ENCODE measurements at regions not wholly inside any gene's neighbourhood (a gene's known extent, or its start where the extent isn't known, plus 50 kb on each side); places are given as distances from the start of the nearest gene placed in this dataset.

DNA sequence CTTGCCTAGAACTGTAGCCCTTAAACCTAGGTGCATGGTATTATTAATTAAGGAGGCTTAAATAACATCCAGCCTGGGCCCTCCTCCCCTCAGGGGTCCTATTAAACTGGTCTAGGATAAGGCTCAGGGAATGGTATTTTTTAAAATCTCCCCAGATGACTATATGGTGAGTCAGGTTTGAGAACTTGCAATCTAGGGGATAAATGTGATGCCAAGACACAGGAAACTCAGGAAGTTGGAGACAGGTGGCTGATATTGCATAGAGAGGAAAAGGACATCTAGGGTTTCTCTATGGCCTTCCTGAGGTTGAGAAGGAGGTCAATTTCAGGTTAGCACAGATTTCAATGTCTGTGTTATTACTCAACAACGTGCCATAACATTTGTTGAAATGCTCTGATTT, 581.0 kb downstream of the TLE1 start:
- H3K4me3 ChIP-seq (ENCODE audit: low read length): no peak overlapping the region
- H3K4me1 ChIP-seq (ENCODE audit: insufficient read depth, low read length): no peaks in the 10 kb centered on the region
- Mint-ChIP-seq H3K27me3 (no peaks in the 10 kb centered on the region), H3K27ac (no peak overlapping the region), H3K4me1 (no peaks in the 10 kb centered on the region), H3K9me3 (peaks cover 0 to 21% (median 3%) of the 10 kb centered on the region in 5 donors), H3K4me3 (no peak overlapping the region), H3K36me3 (no peaks in the 10 kb centered on the region)
- POLR2A ChIA-PET: no interaction called here
- H3K27me3 ChIP-seq (ENCODE audit: insufficient read depth, low read length, poor library complexity, severe bottlenecking): no peaks in the 10 kb centered on the region
- DNase-seq: no peak
- H3K9me3 ChIP-seq (ENCODE audit: low read length): no peaks in the 10 kb centered on the region
- CTCF ChIA-PET: no interaction called here
- no peak overlapping the region for H3K27ac ChIP-seq (ENCODE audit: low read depth, low read length)
- H3K36me3 ChIP-seq (ENCODE audit: insufficient read depth, low read length): no peaks in the 10 kb centered on the region

DNA sequence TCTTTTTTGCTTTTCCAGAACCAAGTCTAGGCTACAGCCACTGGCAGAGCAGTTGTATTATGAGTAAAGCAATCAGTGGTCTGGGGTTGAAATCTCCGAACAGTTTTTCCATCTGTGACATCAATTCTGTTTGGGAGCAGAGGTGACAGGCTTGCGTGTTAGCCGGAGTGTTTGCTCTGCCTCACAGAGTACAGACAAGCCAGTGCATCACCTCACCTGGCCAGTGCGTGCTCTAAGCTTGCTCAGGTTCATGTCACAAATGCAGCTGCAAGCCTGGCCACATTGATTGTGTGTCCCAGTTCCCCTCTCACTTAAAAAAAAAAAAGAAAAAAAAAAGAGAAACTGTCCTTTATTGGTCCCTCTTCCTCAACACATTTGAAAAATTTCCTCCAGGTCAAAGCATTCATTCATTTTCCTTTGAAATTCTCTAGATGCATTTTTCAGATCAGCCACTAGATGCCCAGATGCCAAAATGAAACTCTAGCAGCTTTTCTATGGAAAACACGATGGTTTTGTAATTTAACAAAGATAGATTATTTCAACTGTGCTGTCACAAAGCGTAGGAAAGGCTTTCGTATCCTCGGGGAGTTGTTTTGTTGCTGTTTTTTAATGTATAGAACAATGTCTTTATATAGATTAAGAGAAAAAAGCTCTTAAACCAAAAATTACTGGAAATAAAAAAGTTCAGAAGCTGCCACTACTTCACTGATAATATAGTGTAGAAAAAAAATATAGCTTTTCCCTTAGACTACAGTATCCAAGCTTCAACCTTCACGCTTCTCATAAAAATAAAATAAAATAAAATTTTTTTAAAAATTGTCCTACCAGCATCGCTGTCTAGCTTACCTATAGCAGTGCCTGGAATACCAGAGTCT, 585.5 kb downstream of the TLE1 start:
- H3K36me3 Mint-ChIP-seq: no peaks in the 10 kb centered on the region
- H3K27ac Mint-ChIP-seq: no peak overlapping the region
- ChIA-PET POLR2A (no interaction called here), CTCF (no interaction called here)
- H3K27me3 Mint-ChIP-seq: no peaks in the 10 kb centered on the region
- H3K9me3 ChIP-seq (ENCODE audit: low read length): no peaks in the 10 kb centered on the region
- no peaks in the 10 kb centered on the region for H3K4me1 ChIP-seq (ENCODE audit: insufficient read depth, low read length)
- no peaks in the 10 kb centered on the region for H3K27me3 ChIP-seq (ENCODE audit: insufficient read depth, low read length, poor library complexity, severe bottlenecking)
- no peak overlapping the region for H3K27ac ChIP-seq (ENCODE audit: low read depth, low read length)
- peaks cover 2 to 32% (median 3%) of the 10 kb centered on the region in 5 donors for H3K9me3 Mint-ChIP-seq
- no peaks in the 10 kb centered on the region for H3K4me1 Mint-ChIP-seq
- no peaks in the 10 kb centered on the region for H3K36me3 ChIP-seq (ENCODE audit: insufficient read depth, low read length)
- H3K4me3 ChIP-seq (ENCODE audit: low read length): no peak overlapping the region
- H3K4me3 Mint-ChIP-seq: no peak overlapping the region
- DNase-seq: no peak

- Histone ChIP-seq H3K27me3 (ENCODE audit: insufficient read depth, low read length, poor library complexity, severe bottlenecking) (no peaks in the 10 kb centered on the region), H3K27ac (ENCODE audit: low read depth, low read length) (no peak overlapping the region), H3K9me3 (ENCODE audit: low read length) (no peaks in the 10 kb centered on the region), H3K36me3 (ENCODE audit: insufficient read depth, low read length) (no peaks in the 10 kb centered on the region), H3K4me3 (ENCODE audit: low read length) (no peak overlapping the region), H3K4me1 (ENCODE audit: insufficient read depth, low read length) (no peaks in the 10 kb centered on the region)
- H3K27ac Mint-ChIP-seq: no peak overlapping the region
- DNase-seq: no peak
- CTCF ChIA-PET: no interaction called here
- peaks cover 0 to 42% (median 6%) of the 10 kb centered on the region in 5 donors for H3K9me3 Mint-ChIP-seq
- no peak overlapping the region for H3K4me3 Mint-ChIP-seq
- POLR2A ChIA-PET: no interaction called here
- H3K27me3 Mint-ChIP-seq: peaks cover 0 to 1% of the 10 kb centered on the region in 2 donors
- H3K4me1 Mint-ChIP-seq: no peaks in the 10 kb centered on the region
- no peaks in the 10 kb centered on the region for H3K36me3 Mint-ChIP-seq
Measured at GRCh38 chr9:81097131-81097847, 592.1 kb downstream of the TLE1 start.

DNA sequence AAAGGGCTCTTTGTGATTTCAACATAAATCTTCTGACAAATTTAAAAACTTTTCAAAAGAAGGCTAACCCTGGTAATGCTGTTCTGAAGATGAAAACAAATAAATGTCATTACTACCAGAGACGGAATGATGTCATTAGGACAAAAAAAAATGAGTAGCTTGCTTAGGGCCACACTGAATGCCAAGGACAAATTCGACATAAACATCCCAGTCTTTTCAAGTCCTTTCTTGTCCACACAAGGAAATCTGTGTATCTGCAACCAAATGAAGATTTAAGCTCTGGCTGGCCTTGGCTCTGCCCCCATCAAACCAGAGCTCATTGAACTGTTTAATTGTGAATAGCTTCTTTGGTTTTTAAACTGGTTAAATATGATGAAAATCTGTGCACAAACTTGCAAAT, 592.7 kb downstream of the TLE1 start:
- H3K9me3 Mint-ChIP-seq: peaks cover 0 to 46% (median 6%) of the 10 kb centered on the region in 5 donors
- H3K27me3 Mint-ChIP-seq: peaks cover 0 to 1% of the 10 kb centered on the region in 2 donors
- no peak overlapping the region for H3K4me3 Mint-ChIP-seq
- no peak overlapping the region for H3K27ac Mint-ChIP-seq
- Histone ChIP-seq H3K4me3 (ENCODE audit: low read length) (no peak overlapping the region), H3K4me1 (ENCODE audit: insufficient read depth, low read length) (no peaks in the 10 kb centered on the region), H3K27ac (ENCODE audit: low read depth, low read length) (no peak overlapping the region), H3K36me3 (ENCODE audit: insufficient read depth, low read length) (no peaks in the 10 kb centered on the region), H3K9me3 (ENCODE audit: low read length) (no peaks in the 10 kb centered on the region), H3K27me3 (ENCODE audit: insufficient read depth, low read length, poor library complexity, severe bottlenecking) (no peaks in the 10 kb centered on the region)
- CTCF ChIA-PET: no interaction called here
- H3K4me1 Mint-ChIP-seq: no peaks in the 10 kb centered on the region
- POLR2A ChIA-PET: no interaction called here
- DNase-seq: no peak
- no peaks in the 10 kb centered on the region for H3K36me3 Mint-ChIP-seq

DNA sequence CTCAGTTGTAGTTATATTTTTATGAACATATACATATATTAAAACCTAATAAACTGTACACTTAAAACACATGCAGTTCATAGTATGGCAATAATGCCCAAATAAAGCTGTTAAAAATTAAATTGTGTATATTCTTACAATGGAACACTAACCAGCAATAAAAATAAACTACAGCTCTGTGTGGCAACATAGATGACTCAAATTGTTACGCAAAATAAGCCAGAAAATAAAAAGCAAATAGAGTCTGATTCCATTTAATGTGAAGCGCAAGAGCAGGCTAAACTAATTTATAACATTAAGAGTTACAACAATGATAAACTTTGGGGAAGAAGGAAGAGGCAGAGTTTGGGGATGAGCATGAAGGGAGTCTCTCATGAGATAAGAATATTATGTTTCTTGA, 597.3 kb downstream of the TLE1 start:
- Histone ChIP-seq H3K9me3 (ENCODE audit: low read length) (no peaks in the 10 kb centered on the region), H3K4me3 (ENCODE audit: low read length) (no peak overlapping the region), H3K27ac (ENCODE audit: low read depth, low read length) (no peak overlapping the region), H3K27me3 (ENCODE audit: insufficient read depth, low read length, poor library complexity, severe bottlenecking) (no peaks in the 10 kb centered on the region), H3K36me3 (ENCODE audit: insufficient read depth, low read length) (no peaks in the 10 kb centered on the region), H3K4me1 (ENCODE audit: insufficient read depth, low read length) (no peaks in the 10 kb centered on the region)
- H3K36me3 Mint-ChIP-seq: no peaks in the 10 kb centered on the region
- H3K4me1 Mint-ChIP-seq: no peaks in the 10 kb centered on the region
- DNase-seq: no peak
- peaks cover 1 to 42% (median 5%) of the 10 kb centered on the region in 5 donors for H3K9me3 Mint-ChIP-seq
- H3K27me3 Mint-ChIP-seq: no peaks in the 10 kb centered on the region
- ChIA-PET CTCF (no interaction called here), POLR2A (no interaction called here)
- no peak overlapping the region for H3K27ac Mint-ChIP-seq
- no peak overlapping the region for H3K4me3 Mint-ChIP-seq

DNA sequence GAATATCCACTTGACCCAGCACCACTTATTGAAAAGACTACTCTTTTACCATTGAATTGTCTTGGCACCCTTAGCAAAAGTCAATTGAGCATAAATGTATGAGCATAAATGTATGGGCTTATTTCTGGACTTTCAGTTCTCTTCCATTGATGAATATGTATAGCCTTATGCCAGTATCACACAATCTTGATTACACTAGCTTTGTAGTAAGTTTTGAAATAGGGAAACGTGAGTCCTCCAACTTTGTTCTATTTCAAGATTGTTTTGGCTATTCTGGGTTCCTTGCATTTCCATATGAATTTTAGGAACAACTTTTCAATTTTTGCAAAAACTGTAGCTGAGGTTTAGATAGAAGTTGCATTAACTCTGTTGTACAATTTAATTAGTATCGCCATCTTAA, 601.0 kb downstream of the TLE1 start:
- no peaks in the 10 kb centered on the region for H3K4me1 Mint-ChIP-seq

GRCh38 chr9:81086416-81086815, 602.9 kb downstream of the TLE1 start:
- Mint-ChIP-seq H3K27ac (no peak overlapping the region), H3K27me3 (no peaks in the 10 kb centered on the region), H3K4me3 (no peak overlapping the region), H3K9me3 (peaks cover 0 to 31% (median 4%) of the 10 kb centered on the region in 5 donors), H3K4me1 (no peaks in the 10 kb centered on the region), H3K36me3 (no peaks in the 10 kb centered on the region)
- H3K4me1 ChIP-seq (ENCODE audit: insufficient read depth, low read length): no peaks in the 10 kb centered on the region
- no peak for DNase-seq
- ChIA-PET CTCF (no interaction called here), POLR2A (no interaction called here)
- H3K4me3 ChIP-seq (ENCODE audit: low read length): no peak overlapping the region
- no peaks in the 10 kb centered on the region for H3K9me3 ChIP-seq (ENCODE audit: low read length)
- H3K36me3 ChIP-seq (ENCODE audit: insufficient read depth, low read length): no peaks in the 10 kb centered on the region
- H3K27me3 ChIP-seq (ENCODE audit: insufficient read depth, low read length, poor library complexity, severe bottlenecking): no peaks in the 10 kb centered on the region
- H3K27ac ChIP-seq (ENCODE audit: low read depth, low read length): no peak overlapping the region

More for the DNA sequence above, 601.0 kb downstream of the TLE1 start:
- H3K9me3 Mint-ChIP-seq: peaks cover 4 to 38% (median 5%) of the 10 kb centered on the region in 5 donors
- H3K36me3 Mint-ChIP-seq: no peaks in the 10 kb centered on the region
- H3K4me3 Mint-ChIP-seq: no peak overlapping the region
- Histone ChIP-seq H3K4me1 (ENCODE audit: insufficient read depth, low read length) (no peaks in the 10 kb centered on the region), H3K9me3 (ENCODE audit: low read length) (no peaks in the 10 kb centered on the region), H3K27ac (ENCODE audit: low read depth, low read length) (no peak overlapping the region), H3K36me3 (ENCODE audit: insufficient read depth, low read length) (no peaks in the 10 kb centered on the region), H3K4me3 (ENCODE audit: low read length) (no peak overlapping the region), H3K27me3 (ENCODE audit: insufficient read depth, low read length, poor library complexity, severe bottlenecking) (no peaks in the 10 kb centered on the region)
- DNase-seq: no peak
- no peaks in the 10 kb centered on the region for H3K27me3 Mint-ChIP-seq
- ChIA-PET CTCF (no interaction called here), POLR2A (no interaction called here)
- H3K27ac Mint-ChIP-seq: no peak overlapping the region

DNA sequence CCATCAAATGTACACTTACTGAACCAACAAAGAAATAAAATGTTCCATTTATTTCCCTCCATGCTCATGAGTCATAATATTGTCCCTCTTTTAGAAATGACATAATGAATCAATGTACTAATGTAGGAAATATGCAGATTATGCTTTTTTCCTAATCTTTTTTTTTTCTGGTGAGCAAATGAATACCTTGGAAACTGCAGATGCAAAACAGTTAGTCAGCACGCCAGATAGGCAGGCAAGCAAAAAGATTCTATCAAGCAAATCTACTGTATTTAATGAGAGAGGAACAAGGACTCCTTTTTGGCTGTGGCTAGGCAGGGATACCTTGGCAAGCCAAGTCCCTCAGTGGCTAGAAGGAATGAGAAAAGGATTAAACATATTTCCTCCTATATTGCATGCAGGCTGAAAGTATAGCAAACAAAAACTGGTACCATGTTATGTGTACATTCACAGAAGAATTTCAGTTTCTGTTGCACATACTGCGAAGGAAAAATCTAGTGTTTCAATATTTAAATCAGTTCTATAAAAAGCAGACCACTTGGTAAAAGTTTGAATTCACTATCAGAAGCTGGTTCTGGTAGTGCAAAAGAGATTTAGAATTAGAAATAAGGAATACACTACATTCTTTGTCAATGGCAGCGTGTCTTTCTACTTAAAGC, 605.4 kb downstream of the TLE1 start:
- no peak overlapping the region for H3K4me3 ChIP-seq (ENCODE audit: low read length)
- no peak overlapping the region for H3K4me3 Mint-ChIP-seq
- no peak overlapping the region for H3K27ac Mint-ChIP-seq
- H3K9me3 ChIP-seq (ENCODE audit: low read length): no peaks in the 10 kb centered on the region
- H3K36me3 Mint-ChIP-seq: no peaks in the 10 kb centered on the region
- no peak overlapping the region for H3K27ac ChIP-seq (ENCODE audit: low read depth, low read length)
- POLR2A ChIA-PET: no interaction called here
- H3K27me3 Mint-ChIP-seq: no peaks in the 10 kb centered on the region
- H3K27me3 ChIP-seq (ENCODE audit: insufficient read depth, low read length, poor library complexity, severe bottlenecking): no peaks in the 10 kb centered on the region
- CTCF ChIA-PET: no interaction called here
- no peak for DNase-seq
- no peaks in the 10 kb centered on the region for H3K36me3 ChIP-seq (ENCODE audit: insufficient read depth, low read length)
- H3K4me1 ChIP-seq (ENCODE audit: insufficient read depth, low read length): no peaks in the 10 kb centered on the region
- H3K4me1 Mint-ChIP-seq: no peaks in the 10 kb centered on the region
- peaks cover 0 to 38% (median 5%) of the 10 kb centered on the region in 5 donors for H3K9me3 Mint-ChIP-seq
